Lung (tissue), 11 donors: ENCODE measurements at regions not wholly inside any gene's neighbourhood (a gene's known extent, or its start where the extent isn't known, plus 50 kb on each side); places are given as distances from the start of the nearest gene placed in this dataset.

Experiments
- ATAC-seq: fragments of 200-7000 bp; cut with Tn5 transposase; one replicate; pipeline ENCODE4 v1.9.1; 2020; ENCODE audit warnings: moderate number of reproducible peaks; ENCODE audit not compliant: insufficient read depth, low FRiP score
- DNase-seq, 3 donors: peaks; one replicate each; pipeline ENCODE4 v3.0.0-alpha.2; 2013 to 2017
- H3K27ac ChIP-seq, 2 donors: one replicate each; pipeline ENCODE4 v1.5.1; 2013; ENCODE audit warnings: mild to moderate bottlenecking in 2 of 2, moderate library complexity in 2 of 2, control low read depth in 1 of 2, inconsistent platforms in 1 of 2, low read depth in 1 of 2, low read length in 1 of 2
- H3K27me3 ChIP-seq, 3 donors: one replicate each; pipeline ENCODE4 v1.5.1; 2013; ENCODE audit warnings: low read length in 2 of 3; ENCODE audit not compliant: control insufficient read depth in 3 of 3, insufficient read depth in 3 of 3
- H3K36me3 ChIP-seq, 4 donors: one replicate each; pipeline ENCODE4 v1.5.1; 2013; ENCODE audit warnings: low read length in 4 of 4, mild to moderate bottlenecking in 1 of 4, moderate library complexity in 1 of 4; ENCODE audit not compliant: control insufficient read depth in 4 of 4, insufficient read depth in 4 of 4
- H3K4me1 ChIP-seq, 5 donors: one replicate each; pipeline ENCODE4 v1.5.1; 2013; ENCODE audit warnings: low read length in 5 of 5, mild to moderate bottlenecking in 2 of 5, moderate library complexity in 1 of 5; ENCODE audit not compliant: control insufficient read depth in 5 of 5, insufficient read depth in 5 of 5
- H3K4me3 ChIP-seq: one replicate; pipeline ENCODE4 v1.5.1; 2013; ENCODE audit warnings: mild to moderate bottlenecking, control low read depth, moderate library complexity
- H3K9ac ChIP-seq, 2 donors: one replicate each; pipeline ENCODE4 v1.5.1; 2013; ENCODE audit warnings: low read length in 2 of 2, control low read depth in 1 of 2; ENCODE audit not compliant: insufficient read depth in 1 of 2
- H3K9me3 ChIP-seq, 4 donors: one replicate each; pipeline ENCODE4 v1.5.1; 2013; ENCODE audit warnings: low read length in 3 of 4, mild to moderate bottlenecking in 1 of 4, moderate library complexity in 1 of 4; ENCODE audit not compliant: control insufficient read depth in 4 of 4, insufficient read depth in 3 of 4
- WGBS, 2 donors: extraction: QIAGEN DNeasy Blood & Tissue Kit; methylation state at CpG; one replicate each; pipeline ENCODE4 v1.1.7; 2013; 5-methylcytosine and 5-hydroxymethylcytosine counted together
- TF ChIP-seq, protein P1 (sequence below): IDR thresholded peaks from 2 replicates; pipeline ENCODE4 v1.5.1; 2012; ENCODE audit warnings: mild to moderate bottlenecking; ENCODE audit errors: control extremely low read depth, extremely low read depth
- donor health status: control.
- donor health status: control.
- donor health status: Bipolar disorder and iron deficiency.
- donor health status: healthy.
- donor health status: DM: yes; HTN: yes; CAD: no.

DNA sequence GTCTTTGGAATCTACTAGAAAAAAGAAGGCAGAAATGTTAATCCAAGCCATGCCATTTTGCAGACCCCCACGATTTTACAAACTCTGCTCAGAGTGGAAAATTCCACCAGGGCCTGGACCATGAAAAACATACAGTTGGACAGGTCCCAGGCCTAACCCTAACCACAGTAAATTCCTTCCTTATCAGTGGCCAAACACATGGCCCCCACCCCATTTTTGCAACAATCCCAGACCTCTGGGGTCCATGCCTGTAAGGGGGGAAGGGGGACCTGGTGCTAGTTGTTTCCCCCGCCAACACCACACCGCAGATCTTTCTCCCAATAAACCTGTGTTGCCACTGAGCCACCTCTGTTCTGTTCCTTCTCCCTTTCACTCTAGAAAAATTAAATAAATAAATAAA is 1352.7 kb downstream of the AMY1C start:
- H3K27ac ChIP-seq, result no peak overlapping the region
- TF ChIP-seq, protein P1, sequence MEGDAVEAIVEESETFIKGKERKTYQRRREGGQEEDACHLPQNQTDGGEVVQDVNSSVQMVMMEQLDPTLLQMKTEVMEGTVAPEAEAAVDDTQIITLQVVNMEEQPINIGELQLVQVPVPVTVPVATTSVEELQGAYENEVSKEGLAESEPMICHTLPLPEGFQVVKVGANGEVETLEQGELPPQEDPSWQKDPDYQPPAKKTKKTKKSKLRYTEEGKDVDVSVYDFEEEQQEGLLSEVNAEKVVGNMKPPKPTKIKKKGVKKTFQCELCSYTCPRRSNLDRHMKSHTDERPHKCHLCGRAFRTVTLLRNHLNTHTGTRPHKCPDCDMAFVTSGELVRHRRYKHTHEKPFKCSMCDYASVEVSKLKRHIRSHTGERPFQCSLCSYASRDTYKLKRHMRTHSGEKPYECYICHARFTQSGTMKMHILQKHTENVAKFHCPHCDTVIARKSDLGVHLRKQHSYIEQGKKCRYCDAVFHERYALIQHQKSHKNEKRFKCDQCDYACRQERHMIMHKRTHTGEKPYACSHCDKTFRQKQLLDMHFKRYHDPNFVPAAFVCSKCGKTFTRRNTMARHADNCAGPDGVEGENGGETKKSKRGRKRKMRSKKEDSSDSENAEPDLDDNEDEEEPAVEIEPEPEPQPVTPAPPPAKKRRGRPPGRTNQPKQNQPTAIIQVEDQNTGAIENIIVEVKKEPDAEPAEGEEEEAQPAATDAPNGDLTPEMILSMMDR, result no peak
- WGBS, 2 donors, result 74% methylated on average over 3 of the region's 3 CpGs

DNA sequence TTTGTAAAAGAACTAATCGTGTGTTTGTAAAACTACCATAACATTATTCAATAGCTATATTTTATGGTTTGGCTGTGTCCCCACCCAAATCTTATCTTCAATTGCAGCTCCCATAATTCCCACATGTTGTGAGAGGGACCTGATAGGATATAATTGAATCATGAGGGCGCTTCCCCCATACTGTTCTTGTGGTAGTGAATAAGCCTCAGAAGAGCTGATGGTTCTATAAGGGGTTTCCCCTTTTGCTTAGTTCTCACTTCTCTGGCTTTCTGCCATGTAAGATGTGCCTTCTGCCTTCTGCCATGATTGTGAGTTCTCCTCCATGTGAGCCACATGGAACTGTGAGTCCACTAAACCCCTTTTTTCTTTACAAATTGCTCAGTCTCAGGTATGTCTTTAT is 1372.3 kb downstream of the AMY1C start:
- TF ChIP-seq, protein P1, result no peak
- WGBS, 2 donors, result 81 to 91% methylated on average over 2 of the region's 2 CpGs

More for the DNA sequence above, 1352.7 kb downstream of the AMY1C start:
- ATAC-seq (no peak), DNase-seq (no peak)
- no peak overlapping the region for H3K9ac ChIP-seq
- no peak overlapping the region for H3K4me3 ChIP-seq
- no peaks in the 10 kb centered on the region for H3K4me1 ChIP-seq
- H3K27me3 ChIP-seq, result no peaks in the 10 kb centered on the region
- H3K9me3 ChIP-seq, result peaks cover 0 to 2% (median 0%) of the 10 kb centered on the region in 4 donors
- H3K36me3 ChIP-seq, result no peaks in the 10 kb centered on the region

DNA sequence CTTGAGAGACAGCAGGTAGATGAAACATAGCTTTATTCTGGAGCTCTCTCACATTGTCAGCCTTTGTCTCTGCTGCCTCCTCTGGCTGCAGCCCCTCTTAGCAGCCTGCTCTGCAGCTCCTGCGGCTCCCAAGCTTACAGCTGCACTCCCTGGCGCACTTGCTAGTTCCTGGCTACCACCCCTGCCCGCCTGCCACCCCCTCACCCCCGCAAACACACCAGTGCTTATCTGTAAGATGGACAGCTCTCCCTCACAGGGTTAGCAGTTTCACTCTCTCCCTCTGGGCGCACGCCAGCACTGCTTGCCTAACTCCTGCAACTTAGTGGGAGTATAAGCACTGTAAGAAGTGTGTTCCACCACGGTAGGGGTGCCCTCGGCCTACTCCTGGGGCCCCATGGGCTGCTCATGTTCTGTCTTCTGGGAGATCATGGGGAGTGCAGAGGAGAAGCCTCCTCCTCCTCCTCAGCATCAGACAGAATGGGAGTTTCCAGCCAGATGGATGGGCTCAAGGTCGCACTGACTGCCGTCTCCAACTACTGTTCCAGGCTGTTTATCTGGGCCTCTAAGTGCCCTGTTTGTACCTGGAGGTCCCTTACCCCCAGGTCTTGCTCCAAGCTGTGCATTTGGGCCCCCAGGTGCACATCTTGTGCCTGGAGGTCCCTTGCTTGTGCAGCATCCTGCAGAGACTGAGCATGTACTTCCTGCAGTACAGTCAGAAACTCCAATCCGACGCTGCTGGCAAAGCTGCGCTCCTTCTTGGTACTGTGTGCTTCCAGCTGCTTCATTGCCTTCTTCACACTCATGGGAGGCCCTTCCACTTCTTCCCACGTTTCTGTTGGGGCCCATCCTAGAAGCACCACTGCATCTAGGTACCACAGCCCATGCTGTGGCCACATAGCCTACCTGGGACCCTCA is 1388.1 kb downstream of the AMY1C start:
- no peaks in the 10 kb centered on the region for H3K27me3 ChIP-seq
- no peak overlapping the region for H3K27ac ChIP-seq
- no peak for ATAC-seq
- peak; percentile 53 to 58 (median 57) for DNase-seq
- H3K4me3 ChIP-seq, result no peak overlapping the region
- no peaks in the 10 kb centered on the region for H3K36me3 ChIP-seq
- H3K4me1 ChIP-seq, result peaks cover 0 to 6% (median 0%) of the 10 kb centered on the region in 5 donors
- TF ChIP-seq, protein P1, result no peak
- no peak overlapping the region for H3K9ac ChIP-seq
- no peaks in the 10 kb centered on the region for H3K9me3 ChIP-seq
- 63 to 73% methylated on average over 14 of the region's 14 CpGs for WGBS, 2 donors

More for the DNA sequence above, 1372.3 kb downstream of the AMY1C start:
- Histone ChIP-seq H3K27ac (no peak overlapping the region), H3K9me3 (peaks cover 0 to 5% (median 0%) of the 10 kb centered on the region in 4 donors), H3K36me3 (no peaks in the 10 kb centered on the region), H3K4me1 (no peaks in the 10 kb centered on the region), H3K9ac (no peak overlapping the region), H3K4me3 (no peak overlapping the region), H3K27me3 (no peaks in the 10 kb centered on the region)
- ATAC-seq (no peak), DNase-seq (no peak)
